COR-L47 (cell line): ENCODE measurements at regions not wholly inside any gene's neighbourhood (a gene's known extent, or its start where the extent isn't known, plus 50 kb on each side); places are given as distances from the start of the nearest gene placed in this dataset.

Source experiments
- DNase-seq: peaks from one replicate; lab custom pipeline; 2025; lab: John Stamatoyannopoulos, UW

DNA sequence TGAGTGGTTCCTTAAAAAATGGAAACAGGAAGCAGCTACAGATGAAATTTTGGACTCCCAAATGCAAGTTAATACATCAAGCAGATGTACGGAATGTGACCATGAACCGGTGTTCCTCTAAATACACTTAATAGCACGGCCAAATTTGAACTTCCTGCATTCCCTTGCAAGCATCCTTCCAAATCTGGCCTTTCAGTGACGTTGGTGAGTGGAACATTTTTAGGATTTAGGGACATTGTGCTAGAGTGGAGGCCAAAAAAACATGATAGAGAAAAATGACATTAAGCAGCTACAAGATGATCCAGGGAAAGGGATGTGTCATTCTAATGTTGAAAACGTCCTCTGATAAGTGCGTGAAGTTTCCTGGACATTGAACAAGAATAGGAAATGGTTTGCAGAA is 62.1 kb downstream of the CTAGE1 start:
- no peak for DNase-seq

DNA sequence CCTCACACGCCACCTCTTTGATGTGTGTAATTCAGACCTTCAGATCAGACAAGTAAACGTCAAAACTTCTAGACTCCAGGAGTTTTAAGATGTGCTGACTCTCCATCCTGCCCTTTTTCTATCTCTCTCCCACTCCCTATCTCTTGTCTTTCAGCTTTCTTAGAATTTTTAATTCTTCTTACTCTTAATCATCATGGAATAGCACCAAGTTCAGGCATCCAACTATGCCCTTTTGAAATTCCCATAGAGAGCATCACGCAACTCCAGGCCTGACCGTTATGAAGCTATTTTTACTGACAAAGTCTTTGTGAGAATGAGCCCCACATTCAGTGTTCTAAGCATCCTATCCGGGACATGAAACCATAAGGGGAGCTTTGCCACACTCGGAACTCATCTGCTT is 62.6 kb downstream of the CTAGE1 start:
- no peak for DNase-seq

- no peak for DNase-seq
These were observed 67.7 kb downstream of the CTAGE1 start for GRCh38 chr18:22349966-22350365.

- no peak for DNase-seq
These were observed 68.3 kb downstream of the CTAGE1 start for GRCh38 chr18:22349317-22349898.

DNA sequence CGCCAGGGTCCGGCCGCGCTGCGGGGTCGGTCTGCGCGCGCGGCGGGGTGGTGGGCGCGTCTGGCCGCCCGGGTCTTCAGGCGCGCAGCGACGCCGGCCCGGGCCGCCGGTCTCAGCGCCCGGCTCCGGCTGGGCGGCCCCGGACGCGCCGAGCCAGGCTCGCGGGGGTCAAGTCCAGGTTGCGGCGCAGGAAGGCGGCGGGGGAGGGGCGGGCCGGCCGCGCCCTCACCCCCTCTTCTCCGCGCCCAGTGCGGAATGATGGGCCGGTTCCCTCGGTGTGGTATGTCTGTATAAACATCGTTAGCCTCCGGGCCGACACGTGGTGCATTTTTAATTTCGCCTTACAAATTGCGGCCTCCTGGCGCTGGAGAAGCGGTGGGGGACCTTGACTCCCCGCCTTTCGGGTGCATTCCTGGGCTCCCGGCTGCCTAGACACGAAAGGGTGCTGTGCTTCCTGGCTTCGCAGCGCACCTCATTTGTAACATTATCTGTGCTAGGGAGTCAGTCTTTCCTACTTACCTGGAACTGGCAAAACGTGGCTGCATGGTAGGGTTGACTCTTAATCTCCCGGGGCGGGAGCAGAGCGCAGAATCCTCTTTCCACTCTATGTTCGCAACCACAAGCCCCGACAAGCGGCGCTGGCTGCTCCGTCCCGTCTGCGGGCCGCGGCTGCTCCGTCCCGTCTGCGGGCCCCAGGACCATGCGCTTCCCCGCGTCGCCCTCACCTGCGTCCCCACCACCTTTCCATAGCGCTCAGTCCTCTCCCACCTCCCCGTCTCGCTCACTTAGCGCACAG is 69.0 kb downstream of the CTAGE1 start:
- DNase-seq: no peak

DNA sequence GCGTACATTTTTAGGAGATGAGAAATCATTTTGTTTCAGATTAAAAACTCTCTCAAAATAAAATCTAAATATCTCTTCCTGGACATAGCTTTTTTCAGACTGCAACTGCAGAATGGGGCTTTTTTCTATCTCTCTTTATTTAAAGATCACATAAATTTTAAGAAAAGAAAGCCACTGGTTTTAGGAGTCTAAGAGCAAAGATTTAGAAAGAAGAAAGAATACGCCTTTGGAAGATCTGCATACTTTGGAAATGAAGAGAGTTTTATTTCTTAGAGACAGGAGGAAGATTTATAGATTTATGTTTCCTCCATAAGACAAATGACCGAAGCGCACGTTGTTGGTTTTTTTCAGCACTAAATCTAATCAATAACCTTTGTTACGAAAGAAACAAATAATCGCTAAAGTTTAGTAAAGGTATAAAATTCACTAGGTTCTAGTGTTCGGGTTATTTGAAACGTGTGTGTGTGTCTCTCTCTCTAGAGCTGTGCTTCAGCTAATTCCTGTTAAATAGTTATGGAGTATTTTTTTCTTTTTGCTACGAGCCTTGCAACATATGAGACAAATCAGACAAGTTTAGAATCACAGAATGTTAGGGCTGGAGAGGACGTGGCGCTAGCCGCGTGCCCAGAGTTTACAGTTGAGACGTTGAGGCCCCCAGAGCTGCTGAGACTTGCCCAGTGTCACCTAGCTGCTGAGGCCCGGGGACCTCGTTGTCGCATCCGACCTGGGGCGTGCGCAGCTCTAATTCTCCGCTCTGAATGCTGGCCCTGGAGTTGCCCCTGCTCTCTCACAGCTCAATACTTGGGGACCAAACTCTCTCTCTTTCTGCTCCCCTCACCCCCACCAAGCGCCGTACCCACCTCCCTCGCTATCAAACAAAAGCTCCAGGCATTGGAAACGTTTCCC is 69.9 kb downstream of the CTAGE1 start:
- no peak for DNase-seq

- no peak for DNase-seq
These were observed 70.6 kb downstream of the CTAGE1 start for GRCh38 chr18:22346953-22347605.

- DNase-seq: no peak
These were observed 71.2 kb downstream of the CTAGE1 start for GRCh38 chr18:22346401-22346952.

DNA sequence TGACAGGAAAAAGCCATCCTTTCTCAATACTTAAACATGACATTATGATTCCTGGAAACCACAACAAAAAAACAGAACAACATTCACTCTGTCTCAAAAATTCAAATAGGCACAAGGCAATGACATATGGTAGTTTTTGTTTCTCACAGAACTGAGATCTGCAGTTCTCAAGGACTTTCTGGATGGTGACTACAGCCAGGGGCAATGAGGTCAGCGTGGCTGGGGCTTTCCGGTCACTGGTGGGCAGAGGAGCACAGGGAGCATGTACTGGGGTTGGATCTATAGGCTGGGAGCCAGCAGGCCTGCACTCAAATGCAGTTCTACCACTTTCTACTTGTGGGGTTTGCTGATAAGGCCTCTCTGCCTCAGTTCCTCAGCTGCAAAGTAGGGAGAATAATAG is 72.0 kb downstream of the CTAGE1 start:
- no peak for DNase-seq

DNA sequence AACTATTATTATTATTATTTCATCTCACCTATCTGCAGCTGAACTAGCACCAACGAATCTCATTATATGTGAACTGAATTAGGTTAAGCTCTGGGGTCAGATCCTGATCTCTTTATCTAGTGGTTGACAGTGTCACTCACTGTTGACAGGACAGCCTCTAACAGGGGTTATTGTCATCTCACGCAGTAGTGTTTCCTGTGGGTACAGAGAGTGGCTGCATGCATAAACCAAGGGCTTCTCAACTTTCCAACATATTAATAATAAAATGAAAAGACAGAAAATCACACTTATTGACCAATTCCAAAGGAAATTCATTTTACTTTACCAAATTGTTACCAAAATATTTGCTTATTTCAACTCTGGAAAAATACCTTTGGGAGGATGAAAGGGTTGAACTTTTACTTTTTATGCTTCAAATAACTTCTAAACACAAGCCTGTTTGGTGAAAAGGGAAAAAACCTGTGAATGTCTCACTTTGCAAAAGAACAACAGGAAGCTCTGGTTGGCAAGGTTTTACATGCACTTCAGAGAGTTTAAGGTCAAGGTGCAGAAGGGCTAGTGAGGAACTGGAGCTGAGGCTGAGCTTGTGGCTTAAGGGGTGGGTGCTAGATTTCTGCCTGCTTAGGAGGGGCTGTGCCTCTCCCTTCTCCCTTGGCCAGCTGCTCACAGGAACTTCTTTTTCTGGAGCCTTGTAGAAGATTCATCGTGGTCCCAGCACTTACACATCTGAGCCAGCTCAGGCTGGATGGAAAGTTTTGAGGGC is 72.6 kb downstream of the CTAGE1 start:
- no peak for DNase-seq

- no peak for DNase-seq
These were observed 73.3 kb downstream of the CTAGE1 start for GRCh38 chr18:22344445-22344844.

DNA sequence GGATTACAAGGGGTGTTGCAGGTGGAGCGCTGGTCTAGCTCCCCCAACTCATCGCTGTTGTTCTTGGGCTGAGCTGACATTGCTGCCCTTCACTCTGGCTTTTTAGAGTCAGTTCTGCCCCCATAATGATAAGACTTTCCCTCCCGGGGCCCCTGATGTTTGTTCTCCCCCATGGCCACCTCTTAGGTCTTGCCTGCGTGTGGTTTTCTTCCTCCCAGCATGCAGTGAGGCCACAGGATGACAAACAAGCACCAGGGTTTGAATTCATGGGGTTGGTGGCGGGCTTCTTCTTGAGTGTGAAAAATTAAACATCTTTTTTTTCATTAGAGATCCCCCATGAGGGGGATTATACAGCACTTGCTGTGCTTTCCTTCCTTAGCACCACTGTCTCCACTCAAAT is 74.1 kb downstream of the CTAGE1 start:
- DNase-seq: no peak

- DNase-seq: no peak
These were observed 75.1 kb downstream of the CTAGE1 start for GRCh38 chr18:22342625-22343024.

- no peak for DNase-seq
These were observed 77.4 kb downstream of the CTAGE1 start for GRCh38 chr18:22340331-22340730.

DNA sequence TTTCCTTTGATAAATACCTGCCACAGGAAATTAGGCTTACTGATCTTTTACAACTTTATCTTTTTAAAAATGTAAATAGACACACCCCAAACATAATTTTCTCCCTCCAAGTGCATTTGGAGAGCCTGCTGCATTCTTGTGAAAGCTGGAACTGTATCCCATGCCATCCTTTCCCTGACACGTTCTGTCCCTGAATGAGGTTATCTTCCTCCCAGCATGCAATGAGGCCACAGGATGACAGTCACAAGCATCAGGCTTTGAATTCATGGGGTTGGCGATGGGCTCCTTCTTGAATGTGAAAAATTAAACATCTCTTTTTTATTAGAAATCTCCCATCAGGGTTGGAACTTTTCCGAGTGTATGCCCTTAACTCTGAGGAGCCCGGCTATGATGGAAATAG is 77.8 kb downstream of the CTAGE1 start:
- DNase-seq: no peak

DNA sequence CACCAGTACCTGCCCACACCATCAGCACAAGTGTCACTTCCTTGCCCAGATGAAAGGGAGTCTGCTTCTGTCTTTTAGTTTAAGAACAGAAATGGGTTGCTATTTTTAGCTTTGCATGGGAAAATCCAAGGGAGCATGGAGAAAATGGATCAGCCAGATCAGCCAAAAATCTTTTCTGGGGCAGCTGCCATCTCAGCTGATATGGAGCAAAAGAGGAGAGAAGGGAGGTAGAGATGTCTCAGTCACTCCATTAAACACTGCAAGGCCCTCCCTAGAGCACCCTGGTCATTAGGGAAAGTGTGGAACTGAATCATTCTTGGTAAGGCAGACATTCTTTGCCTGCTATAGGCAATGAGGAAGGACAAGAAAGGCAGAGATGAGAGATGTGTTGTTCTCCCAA is 79.9 kb downstream of the CTAGE1 start:
- DNase-seq: no peak

GRCh38 chr18:22337306-22337705 is 80.4 kb downstream of the CTAGE1 start:
- no peak for DNase-seq

GRCh38 chr18:22336406-22336805 is 81.3 kb downstream of the CTAGE1 start:
- DNase-seq: no peak

- DNase-seq: no peak
These were observed 82.0 kb downstream of the CTAGE1 start for GRCh38 chr18:22335731-22336198.

DNA sequence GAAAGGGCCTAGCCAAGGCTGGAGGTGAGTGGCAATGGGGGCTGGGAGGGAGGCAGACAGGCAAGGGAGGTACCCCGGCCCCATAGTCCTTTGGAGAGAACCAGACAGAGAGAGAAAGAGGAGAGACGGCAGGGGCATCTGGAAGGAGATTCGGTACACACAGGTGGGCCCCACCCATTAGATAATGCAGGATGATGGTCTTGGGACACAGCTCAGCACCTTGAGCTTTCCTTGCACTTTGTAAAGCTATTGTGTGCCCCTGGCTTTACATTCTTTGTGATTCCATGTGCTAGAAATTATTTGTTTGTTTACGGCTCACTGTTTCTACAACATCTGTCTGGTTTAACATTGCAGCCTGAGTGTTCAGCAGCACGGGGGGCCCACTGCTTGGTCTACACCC is 83.1 kb downstream of the CTAGE1 start:
- DNase-seq: no peak

DNA sequence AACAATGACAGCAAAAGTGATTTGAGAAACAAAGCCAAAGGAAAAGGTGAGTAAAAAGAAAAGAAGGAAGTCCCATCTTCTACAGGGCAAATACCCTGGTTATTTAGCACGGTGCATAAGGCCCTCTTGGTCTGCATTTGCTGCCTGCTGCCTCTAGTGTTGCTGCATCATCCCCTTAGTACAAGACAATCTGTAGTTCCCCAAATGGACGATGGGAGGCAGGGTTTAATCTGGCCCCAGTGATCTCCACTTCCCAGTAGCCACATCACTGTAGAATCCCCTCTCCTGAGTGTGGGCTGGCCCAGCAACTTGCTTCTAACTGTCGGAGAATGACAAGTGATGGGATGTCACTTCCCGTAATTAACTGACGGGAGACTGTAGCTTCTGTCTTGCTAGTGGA is 85.1 kb downstream of the CTAGE1 start:
- DNase-seq: no peak
